ENCODE measurements at regions not wholly inside any gene's neighbourhood (a gene's known extent, or its start where the extent isn't known, plus 50 kb on each side); places are given as distances from the start of the nearest gene placed in this dataset.

DNA sequence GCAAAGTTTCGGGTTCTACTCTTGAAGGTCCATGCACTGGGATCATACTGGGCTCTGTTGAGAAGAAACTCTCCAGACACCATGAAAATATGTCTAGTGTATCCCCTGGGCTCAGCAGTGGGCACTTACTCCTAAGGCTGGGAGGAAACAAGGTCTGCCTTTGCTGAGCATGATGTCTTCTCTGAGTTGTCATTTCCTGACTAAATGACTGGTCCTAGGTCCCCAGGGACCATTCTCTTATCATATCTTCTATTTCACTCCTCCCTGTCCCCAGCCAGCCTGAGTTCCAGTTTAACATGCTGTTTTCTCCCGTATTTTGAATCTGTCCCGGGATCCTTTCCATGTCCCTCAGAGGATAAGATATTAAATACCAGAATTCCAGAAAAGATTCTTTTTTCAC is 225.4 kb downstream of the MTRR start:
- no peak overlapping the region for H3K27ac ChIP-seq

DNA sequence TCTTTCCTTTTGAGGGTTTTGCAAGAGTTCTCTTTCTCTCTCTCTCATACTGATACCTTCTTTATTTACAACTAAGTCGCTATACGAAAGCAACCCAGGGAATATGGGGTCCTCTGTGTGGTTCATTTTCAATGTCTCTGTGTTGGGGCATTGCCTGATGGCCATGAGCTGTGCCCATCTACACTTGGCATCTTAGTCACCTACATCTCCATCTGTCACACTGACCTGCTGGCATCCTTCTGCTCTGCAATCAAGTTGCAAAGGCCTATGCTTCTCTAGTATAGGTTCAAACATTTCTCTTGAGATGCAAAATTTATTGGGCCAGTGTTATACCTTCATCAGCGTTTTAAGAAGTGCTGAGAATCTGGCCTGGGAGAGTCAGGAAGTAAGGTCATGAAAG is 228.2 kb downstream of the MTRR start:
- Histone ChIP-seq H3K9me3 (peaks cover 0 to 15% (median 0%) of the 10 kb centered on the region in 11 donors), H3K27ac (no peak overlapping the region), H3K36me3 (no peaks in the 10 kb centered on the region), H3K4me1 (no peaks in the 10 kb centered on the region), H3K27me3 (no peaks in the 10 kb centered on the region), H3K4me3 (no peak overlapping the region)
- WGBS, 2 donors, result 81 to 84% methylated on average over 3 of the region's 3 CpGs
- TF ChIP-seq, protein P1, sequence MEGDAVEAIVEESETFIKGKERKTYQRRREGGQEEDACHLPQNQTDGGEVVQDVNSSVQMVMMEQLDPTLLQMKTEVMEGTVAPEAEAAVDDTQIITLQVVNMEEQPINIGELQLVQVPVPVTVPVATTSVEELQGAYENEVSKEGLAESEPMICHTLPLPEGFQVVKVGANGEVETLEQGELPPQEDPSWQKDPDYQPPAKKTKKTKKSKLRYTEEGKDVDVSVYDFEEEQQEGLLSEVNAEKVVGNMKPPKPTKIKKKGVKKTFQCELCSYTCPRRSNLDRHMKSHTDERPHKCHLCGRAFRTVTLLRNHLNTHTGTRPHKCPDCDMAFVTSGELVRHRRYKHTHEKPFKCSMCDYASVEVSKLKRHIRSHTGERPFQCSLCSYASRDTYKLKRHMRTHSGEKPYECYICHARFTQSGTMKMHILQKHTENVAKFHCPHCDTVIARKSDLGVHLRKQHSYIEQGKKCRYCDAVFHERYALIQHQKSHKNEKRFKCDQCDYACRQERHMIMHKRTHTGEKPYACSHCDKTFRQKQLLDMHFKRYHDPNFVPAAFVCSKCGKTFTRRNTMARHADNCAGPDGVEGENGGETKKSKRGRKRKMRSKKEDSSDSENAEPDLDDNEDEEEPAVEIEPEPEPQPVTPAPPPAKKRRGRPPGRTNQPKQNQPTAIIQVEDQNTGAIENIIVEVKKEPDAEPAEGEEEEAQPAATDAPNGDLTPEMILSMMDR (IDR thresholded peaks at IDR 0.05), result no peak
- DNase-seq (no peak), ATAC-seq (no peak)
- intact Hi-C loops (cut with DNase I), result no loop called here

More for the DNA sequence above, 225.4 kb downstream of the MTRR start:
- ATAC-seq (no peak), DNase-seq (no peak)
- TF ChIP-seq, protein P1 (IDR thresholded peaks at IDR 0.05), result no peak
- H3K9me3 ChIP-seq, result peaks cover 0 to 5% (median 0%) of the 10 kb centered on the region in 11 donors
- WGBS, 2 donors, result 46 to 62% methylated on average over 3 of the region's 3 CpGs
- intact Hi-C loops (cut with DNase I), result no loop called here
- no peaks in the 10 kb centered on the region for H3K4me1 ChIP-seq
- H3K4me3 ChIP-seq, result no peak overlapping the region
- no peaks in the 10 kb centered on the region for H3K36me3 ChIP-seq
- H3K27me3 ChIP-seq, result no peaks in the 10 kb centered on the region

DNA sequence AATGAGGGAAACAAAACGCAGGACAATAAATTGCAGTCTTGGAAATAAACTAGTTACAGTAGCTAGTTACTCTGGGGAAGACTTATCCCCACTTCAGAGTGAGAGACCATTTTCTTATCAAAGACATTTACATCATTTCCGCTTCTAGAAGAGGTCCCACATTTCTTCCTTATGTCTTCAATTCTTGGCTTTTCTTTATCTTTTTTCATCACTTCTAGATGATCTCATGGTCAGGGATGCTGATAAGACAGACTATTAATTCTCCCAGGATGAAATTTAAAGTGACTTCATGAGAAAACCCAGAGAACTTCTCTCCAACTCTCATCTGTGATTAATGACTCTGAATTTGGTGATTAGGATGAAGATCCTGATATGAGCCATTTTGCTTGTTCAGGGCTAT is 229.1 kb downstream of the MTRR start:
- Histone ChIP-seq H3K4me3 (no peak overlapping the region), H3K27me3 (no peaks in the 10 kb centered on the region), H3K36me3 (no peaks in the 10 kb centered on the region), H3K27ac (peak overlapping the region in 1 of 10 donors; percentile 22), H3K9me3 (peaks cover 0 to 15% (median 0%) of the 10 kb centered on the region in 11 donors), H3K4me1 (no peaks in the 10 kb centered on the region)
- intact Hi-C loops (cut with DNase I), result no loop called here
- WGBS, 2 donors, result 42 to 46% methylated on average over 2 of the region's 2 CpGs
- ATAC-seq (peak in 6 of 8 donors; percentile 35 to 66 (median 53)), DNase-seq (no peak)
- TF ChIP-seq, protein P1 (IDR thresholded peaks at IDR 0.05), result no peak

DNA sequence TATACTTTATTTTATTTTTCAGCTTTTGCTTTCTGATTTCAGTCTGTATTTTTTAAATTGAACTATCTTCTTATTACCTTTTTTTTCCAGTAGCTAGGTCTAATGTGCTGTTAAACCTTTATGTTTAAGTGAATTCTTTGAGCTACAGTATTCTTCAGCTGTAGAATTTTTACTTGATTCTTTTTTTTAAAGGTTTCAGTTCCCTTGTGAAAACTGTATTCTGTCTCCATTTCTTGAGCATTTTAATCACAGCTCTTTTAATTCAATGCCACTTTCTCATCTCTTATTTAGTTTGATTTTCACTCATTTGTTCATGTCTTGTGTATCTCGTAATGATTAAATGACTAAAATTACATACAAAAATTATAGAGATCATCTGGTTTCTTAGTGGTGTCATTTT is 233.8 kb downstream of the MTRR start:
- 71 to 73% methylated on average over 1 of the region's 1 CpG for WGBS, 2 donors
- no peak for DNase-seq
- TF ChIP-seq, protein P1 (IDR thresholded peaks at IDR 0.05), result no peak
- intact Hi-C loops (cut with DNase I), result no loop called here
- peaks cover 0 to 15% (median 0%) of the 10 kb centered on the region in 11 donors for H3K9me3 ChIP-seq
- H3K36me3 ChIP-seq, result no peaks in the 10 kb centered on the region
- no peaks in the 10 kb centered on the region for H3K4me1 ChIP-seq
- no peak overlapping the region for H3K4me3 ChIP-seq
- no peaks in the 10 kb centered on the region for H3K27me3 ChIP-seq
- ATAC-seq, result no peak
- H3K27ac ChIP-seq, result no peak overlapping the region

Measured in heart right ventricle (tissue), 16 donors.